ENCODE measurements at regions not wholly inside any gene's neighbourhood (a gene's known extent, or its start where the extent isn't known, plus 50 kb on each side); places are given as distances from the start of the nearest gene placed in this dataset.

DNA sequence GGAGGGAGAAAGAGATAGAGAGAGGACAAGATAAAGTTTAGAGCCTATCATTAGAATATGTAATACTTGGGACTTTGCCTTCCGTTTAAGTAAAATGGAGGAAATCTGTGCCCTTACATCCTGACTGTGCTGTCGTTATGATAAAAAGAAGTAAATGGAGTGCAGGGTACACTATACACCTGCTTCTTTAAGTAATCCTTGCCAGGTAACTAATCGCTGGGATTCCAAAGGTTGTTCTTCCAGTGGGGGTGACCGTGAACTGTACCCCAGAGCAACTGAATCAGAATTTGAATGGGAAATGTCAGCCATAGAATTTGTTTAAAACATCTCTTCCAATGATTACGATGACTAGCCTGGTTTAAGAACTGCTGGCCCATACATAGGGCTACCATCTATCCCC is 126.1 kb upstream of the EEA1 start:
- Mint-ChIP-seq H3K36me3 (ENCODE audit: low read depth, unreplicated experiment) (no peaks in the 10 kb centered on the region), H3K9me3 (ENCODE audit: unreplicated experiment) (peaks cover 2% of the 10 kb centered on the region), H3K4me3 (ENCODE audit: unreplicated experiment) (no peak overlapping the region), H3K27me3 (ENCODE audit: low read depth, unreplicated experiment) (peaks cover 10% of the 10 kb centered on the region), H3K27ac (ENCODE audit: unreplicated experiment) (no peak overlapping the region), H3K4me1 (ENCODE audit: low read depth, unreplicated experiment) (peaks cover 5% of the 10 kb centered on the region)
- Histone ChIP-seq H3K27me3 (ENCODE audit: insufficient read depth, low read length) (no peaks in the 10 kb centered on the region), H3K79me2 (ENCODE audit: insufficient read depth, low read length) (no peaks in the 10 kb centered on the region), H3K36me3 (ENCODE audit: insufficient read depth, low read length) (no peaks in the 10 kb centered on the region), H2AFZ (ENCODE audit: low read depth, low read length) (no peak overlapping the region), H3K27ac (ENCODE audit: low read depth, low read length) (no peak overlapping the region), H3K4me3 (ENCODE audit: insufficient read depth, low read depth, low read length) (no peak overlapping the region), H3K4me1 (ENCODE audit: insufficient read depth, low read length) (peaks cover 6% of the 10 kb centered on the region), H3K9ac (ENCODE audit: low read length) (no peak overlapping the region), H4K20me1 (ENCODE audit: insufficient read depth, low read length) (no peaks in the 10 kb centered on the region), H3K9me3 (ENCODE audit: insufficient read depth, low read depth, low read length) (no peaks in the 10 kb centered on the region), H3K4me2 (ENCODE audit: low read length) (no peak overlapping the region)
- no peak for DNase-seq (ENCODE audit: low read depth)
- no peak for FAIRE-seq
- TF ChIP-seq EZH2 (IDR thresholded peaks at IDR 0.05; ENCODE audit: insufficient read depth, low read length) (no peak), CTCF (IDR thresholded peaks at IDR 0.05; ENCODE audit: insufficient read depth, low read depth, low read length) (no peak)

DNA sequence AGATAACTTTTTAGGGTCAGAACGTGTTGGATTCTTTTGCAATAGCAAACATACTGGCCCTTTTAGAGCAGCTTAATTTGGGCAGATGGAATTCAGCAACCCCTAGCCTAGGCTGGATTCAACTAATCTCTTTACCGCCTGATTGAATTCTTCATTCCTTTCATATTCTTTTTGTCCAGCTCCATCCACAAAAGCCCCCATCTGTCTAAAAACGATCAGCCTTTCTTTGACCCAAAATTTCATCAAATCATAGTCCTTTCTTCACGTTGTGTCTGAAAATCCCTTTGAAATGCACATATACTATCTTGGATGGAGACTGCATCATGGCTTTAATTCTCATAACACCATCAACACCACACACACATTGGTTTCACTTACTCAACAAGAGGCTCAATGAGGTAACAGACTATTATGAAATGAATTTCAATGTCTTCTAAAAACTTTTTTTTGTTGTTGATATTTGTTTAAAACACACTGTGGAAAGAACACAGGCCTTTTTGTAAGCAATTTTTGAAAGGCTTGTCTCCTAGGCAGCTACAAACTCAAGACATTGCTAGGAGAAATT is 128.0 kb upstream of the EEA1 start:
- H3K36me3 ChIP-seq (ENCODE audit: insufficient read depth, low read length): no peaks in the 10 kb centered on the region
- no peak overlapping the region for H3K4me3 ChIP-seq (ENCODE audit: insufficient read depth, low read depth, low read length)
- FAIRE-seq: no peak
- peaks cover 2% of the 10 kb centered on the region for H3K9me3 Mint-ChIP-seq (ENCODE audit: unreplicated experiment)
- peaks cover 11% of the 10 kb centered on the region for H3K27me3 Mint-ChIP-seq (ENCODE audit: low read depth, unreplicated experiment)
- H3K27ac ChIP-seq (ENCODE audit: low read depth, low read length): no peak overlapping the region
- no peaks in the 10 kb centered on the region for H3K79me2 ChIP-seq (ENCODE audit: insufficient read depth, low read length)
- peaks cover 5% of the 10 kb centered on the region for H3K4me1 Mint-ChIP-seq (ENCODE audit: low read depth, unreplicated experiment)
- H3K9me3 ChIP-seq (ENCODE audit: insufficient read depth, low read depth, low read length): no peaks in the 10 kb centered on the region
- H4K20me1 ChIP-seq (ENCODE audit: insufficient read depth, low read length): no peaks in the 10 kb centered on the region
- no peaks in the 10 kb centered on the region for H3K36me3 Mint-ChIP-seq (ENCODE audit: low read depth, unreplicated experiment)
- H3K4me2 ChIP-seq (ENCODE audit: low read length): no peak overlapping the region
- H2AFZ ChIP-seq (ENCODE audit: low read depth, low read length): no peak overlapping the region
- DNase-seq (ENCODE audit: low read depth): no peak
- H3K27ac Mint-ChIP-seq (ENCODE audit: unreplicated experiment): no peak overlapping the region
- no peak overlapping the region for H3K9ac ChIP-seq (ENCODE audit: low read length)
- no peak overlapping the region for H3K4me3 Mint-ChIP-seq (ENCODE audit: unreplicated experiment)
- TF ChIP-seq EZH2 (IDR thresholded peaks at IDR 0.05; ENCODE audit: insufficient read depth, low read length) (no peak), CTCF (IDR thresholded peaks at IDR 0.05; ENCODE audit: insufficient read depth, low read depth, low read length) (no peak)
- peaks cover 4% of the 10 kb centered on the region for H3K4me1 ChIP-seq (ENCODE audit: insufficient read depth, low read length)
- no peaks in the 10 kb centered on the region for H3K27me3 ChIP-seq (ENCODE audit: insufficient read depth, low read length)

- FAIRE-seq: no peak
- Mint-ChIP-seq H3K27ac (ENCODE audit: unreplicated experiment) (no peak overlapping the region), H3K36me3 (ENCODE audit: low read depth, unreplicated experiment) (no peaks in the 10 kb centered on the region), H3K4me1 (ENCODE audit: low read depth, unreplicated experiment) (peaks cover 5% of the 10 kb centered on the region), H3K9me3 (ENCODE audit: unreplicated experiment) (peaks cover 2% of the 10 kb centered on the region), H3K4me3 (ENCODE audit: unreplicated experiment) (no peak overlapping the region), H3K27me3 (ENCODE audit: low read depth, unreplicated experiment) (peaks cover 11% of the 10 kb centered on the region)
- Histone ChIP-seq H3K36me3 (ENCODE audit: insufficient read depth, low read length) (no peaks in the 10 kb centered on the region), H3K9me3 (ENCODE audit: insufficient read depth, low read depth, low read length) (no peaks in the 10 kb centered on the region), H3K79me2 (ENCODE audit: insufficient read depth, low read length) (no peaks in the 10 kb centered on the region), H3K9ac (ENCODE audit: low read length) (no peak overlapping the region), H3K4me3 (ENCODE audit: insufficient read depth, low read depth, low read length) (no peak overlapping the region), H3K27me3 (ENCODE audit: insufficient read depth, low read length) (no peaks in the 10 kb centered on the region), H3K27ac (ENCODE audit: low read depth, low read length) (no peak overlapping the region), H3K4me2 (ENCODE audit: low read length) (no peak overlapping the region), H2AFZ (ENCODE audit: low read depth, low read length) (no peak overlapping the region), H3K4me1 (ENCODE audit: insufficient read depth, low read length) (peaks cover 4% of the 10 kb centered on the region), H4K20me1 (ENCODE audit: insufficient read depth, low read length) (no peaks in the 10 kb centered on the region)
- no peak for TF ChIP-seq CTCF (IDR thresholded peaks at IDR 0.05; ENCODE audit: insufficient read depth, low read depth, low read length)
- TF ChIP-seq EZH2 (IDR thresholded peaks at IDR 0.05; ENCODE audit: insufficient read depth, low read length): no peak
- no peak for DNase-seq (ENCODE audit: low read depth)
Measured at GRCh38 chr12:93058280-93058679, 129.2 kb upstream of the EEA1 start.

Measured in astrocyte (in vitro differentiated cells and primary cell).